ENCODE measurements at regions not wholly inside any gene's neighbourhood (a gene's known extent, or its start where the extent isn't known, plus 50 kb on each side); places are given as distances from the start of the nearest gene placed in this dataset.

GRCh38 chr11:70605846-70606245 lies 207.5 kb downstream of the CTTN start:
- no peaks in the 10 kb centered on the region for H3K9me3 ChIP-seq (ENCODE audit: insufficient read depth, low read depth)
- H4K20me1 ChIP-seq (ENCODE audit: insufficient read depth): peaks cover 61% of the 10 kb centered on the region
- no peaks in the 10 kb centered on the region for H3K4me1 ChIP-seq (replicated peaks; ENCODE audit: insufficient read depth)
- H3K27ac ChIP-seq: no peak overlapping the region
- TF ChIP-seq EZH2 (IDR thresholded peaks at IDR 0.05; ENCODE audit: low read depth) (no peak), CTCF (conservative IDR thresholded peaks at IDR 0.05) (no peak)
- no peak overlapping the region for H3K4me3 ChIP-seq
- ChIA-PET POLR2A (ENCODE audit: unreplicated experiment) (no interaction called here), CTCF (no interaction called here)
- H3K4me2 ChIP-seq: no peak overlapping the region
- H3F3A ChIP-seq (ENCODE audit: insufficient read depth, low read depth): no peaks in the 10 kb centered on the region
- no peaks in the 10 kb centered on the region for H3K36me3 ChIP-seq (ENCODE audit: low read depth)
- DNase-seq: no peak
- no peaks in the 10 kb centered on the region for H3K79me2 ChIP-seq (ENCODE audit: low read depth)
- no TSS peak for BruUV-seq (replicated peaks)
- H3K9me2 ChIP-seq (ENCODE audit: insufficient read depth): no peaks in the 10 kb centered on the region
- no peak overlapping the region for H2AFZ ChIP-seq
- no peaks in the 10 kb centered on the region for H3K27me3 ChIP-seq (ENCODE audit: insufficient read depth, low read depth)
- intact Hi-C loops (cut with micrococcal nuclease; ENCODE audit: unreplicated experiment): no loop called here

GRCh38 chr11:70606248-70606950 lies 208.1 kb downstream of the CTTN start:
- ChIA-PET CTCF (no interaction called here), POLR2A (ENCODE audit: unreplicated experiment) (interaction anchor here (0.6 kb wide), 1 partner anchor 124 kb away, joined by 4 read pairs; no protein-coding TSS in a partner anchor)
- no TSS peak for BruUV-seq (replicated peaks)
- H3K9me2 ChIP-seq (ENCODE audit: insufficient read depth): no peaks in the 10 kb centered on the region
- no peak overlapping the region for H3K4me2 ChIP-seq
- no peaks in the 10 kb centered on the region for H3K36me3 ChIP-seq (ENCODE audit: low read depth)
- H3K9me3 ChIP-seq (ENCODE audit: insufficient read depth, low read depth): no peaks in the 10 kb centered on the region
- intact Hi-C loops (cut with micrococcal nuclease; ENCODE audit: unreplicated experiment): no loop called here
- H3F3A ChIP-seq (ENCODE audit: insufficient read depth, low read depth): no peaks in the 10 kb centered on the region
- no peak for DNase-seq
- no peak overlapping the region for H3K27ac ChIP-seq
- H3K4me3 ChIP-seq: no peak overlapping the region
- no peak overlapping the region for H2AFZ ChIP-seq
- H3K27me3 ChIP-seq (ENCODE audit: insufficient read depth, low read depth): no peaks in the 10 kb centered on the region
- H3K4me1 ChIP-seq (replicated peaks; ENCODE audit: insufficient read depth): no peaks in the 10 kb centered on the region
- no peaks in the 10 kb centered on the region for H3K79me2 ChIP-seq (ENCODE audit: low read depth)
- TF ChIP-seq CTCF (conservative IDR thresholded peaks at IDR 0.05): no peak
- TF ChIP-seq EZH2 (IDR thresholded peaks at IDR 0.05; ENCODE audit: low read depth): no peak
- peaks cover 64% of the 10 kb centered on the region for H4K20me1 ChIP-seq (ENCODE audit: insufficient read depth)

GRCh38 chr11:70606951-70607330 lies 208.6 kb downstream of the CTTN start:
- no TSS peak for BruUV-seq (replicated peaks)
- peaks cover 61% of the 10 kb centered on the region for H4K20me1 ChIP-seq (ENCODE audit: insufficient read depth)
- no peaks in the 10 kb centered on the region for H3K79me2 ChIP-seq (ENCODE audit: low read depth)
- ChIA-PET POLR2A (ENCODE audit: unreplicated experiment) (interaction anchor here (0.6 kb wide), 1 partner anchor 124 kb away, joined by 4 read pairs; no protein-coding TSS in a partner anchor), CTCF (no interaction called here)
- no peak overlapping the region for H3K27ac ChIP-seq
- no peak overlapping the region for H3K4me2 ChIP-seq
- TF ChIP-seq EZH2 (IDR thresholded peaks at IDR 0.05; ENCODE audit: low read depth) (no peak), CTCF (conservative IDR thresholded peaks at IDR 0.05) (no peak)
- H3K27me3 ChIP-seq (ENCODE audit: insufficient read depth, low read depth): no peaks in the 10 kb centered on the region
- no peaks in the 10 kb centered on the region for H3K9me3 ChIP-seq (ENCODE audit: insufficient read depth, low read depth)
- no peak for DNase-seq
- H3F3A ChIP-seq (ENCODE audit: insufficient read depth, low read depth): no peaks in the 10 kb centered on the region
- no peak overlapping the region for H3K4me3 ChIP-seq
- no peaks in the 10 kb centered on the region for H3K36me3 ChIP-seq (ENCODE audit: low read depth)
- no peak overlapping the region for H2AFZ ChIP-seq
- no peaks in the 10 kb centered on the region for H3K9me2 ChIP-seq (ENCODE audit: insufficient read depth)
- no peaks in the 10 kb centered on the region for H3K4me1 ChIP-seq (replicated peaks; ENCODE audit: insufficient read depth)
- intact Hi-C loops (cut with micrococcal nuclease; ENCODE audit: unreplicated experiment): no loop called here
